RCC 7860 (cell line): ENCODE measurements at regions not wholly inside any gene's neighbourhood (a gene's known extent, or its start where the extent isn't known, plus 50 kb on each side); places are given as distances from the start of the nearest gene placed in this dataset.
"Not testable (repeated sequence)": the region's sequence is repeated elsewhere in the genome, so short reads cannot be mapped to it uniquely, and the experiment has no call there.

ENCODE experiments used
- DNase-seq: peaks from one replicate; pipeline ENCODE4 v3.0.0-alpha.2; 2015; ENCODE audit warnings: low spot score
- FAIRE-seq: peaks from 2 replicates; lab custom pipeline; 2012; peaks lifted over from hg19 to GRCh38; lab: Jason Lieb, UNC

GRCh38 chr12:114030451-114030850, 64.3 kb upstream of the RBM19 start:
- FAIRE-seq: no peak

DNA sequence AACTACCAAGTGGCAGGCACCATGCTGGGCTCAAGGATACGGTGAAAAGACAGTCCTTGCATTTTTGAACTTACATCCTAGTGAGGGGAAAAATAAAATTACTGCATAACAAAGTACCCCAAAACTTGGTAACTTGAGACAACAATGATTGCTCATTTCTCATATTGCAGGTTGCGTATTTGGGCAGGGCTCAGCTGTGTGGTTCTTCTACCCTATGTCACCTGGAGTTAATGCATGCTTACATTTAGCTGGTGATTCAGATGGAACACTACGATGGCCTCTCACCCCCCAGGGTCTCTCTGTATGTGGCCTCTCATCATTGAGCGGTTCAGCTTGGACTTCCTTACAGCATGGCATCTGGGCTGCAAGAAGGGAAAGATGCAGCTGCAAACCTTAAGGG, 60.7 kb upstream of the RBM19 start:
- DNase-seq: no peak
- FAIRE-seq: no peak

More at GRCh38 chr12:114030451-114030850, 64.3 kb upstream of the RBM19 start:
- no peak for DNase-seq

- no peak for DNase-seq
- FAIRE-seq: no peak
These were observed 59.8 kb upstream of the RBM19 start for GRCh38 chr12:114025935-114026334.

DNA sequence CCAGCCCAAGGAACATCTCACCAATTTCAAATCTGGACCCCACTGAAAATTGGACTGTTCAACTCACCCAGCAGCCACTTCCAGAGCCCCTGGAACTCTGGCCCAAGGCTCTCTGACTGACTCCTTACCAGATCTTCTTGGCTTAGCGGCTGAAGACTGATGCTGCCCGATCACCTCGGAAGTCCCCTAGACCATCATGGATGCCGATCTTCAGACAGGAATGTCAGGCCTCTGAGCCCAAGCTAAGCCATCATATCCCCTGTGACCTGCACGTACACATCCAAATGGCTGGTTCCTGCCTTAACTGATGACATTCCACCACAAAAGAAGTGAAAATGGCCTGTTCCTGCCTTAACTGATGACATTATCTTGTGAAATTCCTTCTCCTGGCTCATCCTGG, 56.0 kb upstream of the RBM19 start:
- FAIRE-seq, DNase-seq: not testable (repeated sequence)

DNA sequence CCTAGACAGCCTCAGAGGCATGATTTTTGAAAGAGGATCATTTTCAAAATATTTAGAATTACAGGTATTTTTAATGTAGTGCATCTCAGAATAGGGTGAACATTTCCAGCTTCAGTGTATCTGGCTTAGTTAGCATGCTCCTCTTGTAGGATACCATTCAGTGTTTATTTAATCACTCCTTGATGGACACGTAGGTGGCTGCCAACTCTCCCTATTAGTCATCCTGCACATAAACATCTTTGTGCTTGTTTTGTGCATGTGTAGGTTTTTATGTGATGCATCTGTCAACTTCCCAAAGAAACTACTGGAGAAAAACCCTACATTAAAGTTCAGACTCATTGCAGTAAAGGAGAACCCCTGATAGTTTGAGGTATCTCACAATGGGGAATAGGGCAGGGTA, 52.5 kb upstream of the RBM19 start:
- FAIRE-seq (no peak), DNase-seq (no peak)
